Keratinocyte (primary cell): ENCODE measurements at regions not wholly inside any gene's neighbourhood (a gene's known extent, or its start where the extent isn't known, plus 50 kb on each side); places are given as distances from the start of the nearest gene placed in this dataset.
A peak's percentile ranks its signal among the peaks of the same experiment; 100 is the strongest.

Experiments
- DNase-seq: peaks from one replicate; pipeline ENCODE4 v3.0.0-alpha.2; 2011; ENCODE audit warnings: low read depth, missing footprints, low spot score
- FAIRE-seq: peaks from 2 replicates; lab custom pipeline; 2011; peaks lifted over from hg19 to GRCh38; lab: Jason Lieb, UNC
- H2AFZ ChIP-seq: 2 replicates; pipeline ENCODE4 v1.6.0; 2012; ENCODE audit warnings: low read length, control low read depth, inconsistent platforms; ENCODE audit not compliant: control insufficient read depth
- H3K27ac ChIP-seq: 2 replicates; pipeline ENCODE4 v1.5.1; 2011; ENCODE audit warnings: low read length; ENCODE audit not compliant: control insufficient read depth, insufficient read depth
- H3K27me3 ChIP-seq: 3 replicates; pipeline ENCODE4 v1.6.0; 2011; ENCODE audit warnings: low read length; ENCODE audit not compliant: control insufficient read depth, insufficient read depth; ENCODE audit errors: extremely low read depth
- H3K36me3 ChIP-seq, 2 experiments: 2 replicates in 1 of 2; 3 replicates in 1 of 2; pipeline ENCODE4 v1.5.1; 2011; ENCODE audit warnings: low read length in 2 of 2, mild to moderate bottlenecking in 1 of 2; ENCODE audit not compliant: control insufficient read depth in 2 of 2, insufficient read depth in 2 of 2; ENCODE audit errors: extremely low read depth in 1 of 2
- H3K4me1 ChIP-seq: 3 replicates; pipeline ENCODE4 v1.5.1; 2011; ENCODE audit warnings: low read length; ENCODE audit not compliant: control insufficient read depth, insufficient read depth; ENCODE audit errors: extremely low read depth
- H3K4me2 ChIP-seq: 3 replicates; pipeline ENCODE4 v1.6.0; 2011; ENCODE audit warnings: low read depth, low read length; ENCODE audit not compliant: control insufficient read depth, insufficient read depth; ENCODE audit errors: extremely low read depth
- H3K4me3 ChIP-seq, 3 experiments: fragments of 200-600 bp in 1 of 3; sonication (generic) in 1 of 3; 2 replicates in 2 of 3; 3 replicates in 1 of 3; pipeline ENCODE4 v1.5.1; 2011 to 2016; ENCODE audit warnings: low read length in 3 of 3, mild to moderate bottlenecking in 3 of 3, control low read depth in 2 of 3, inconsistent platforms in 1 of 3, low read depth in 1 of 3, mixed read lengths in 1 of 3, mixed run types in 1 of 3, moderate library complexity in 1 of 3; ENCODE audit not compliant: control insufficient read depth in 2 of 3, insufficient read depth in 2 of 3; ENCODE audit errors: extremely low read depth in 1 of 3
- H3K79me2 ChIP-seq: 2 replicates; pipeline ENCODE4 v1.6.0; 2012; ENCODE audit warnings: low read length; ENCODE audit not compliant: control insufficient read depth, insufficient read depth
- H3K9ac ChIP-seq: 3 replicates; pipeline ENCODE4 v1.6.0; 2011; ENCODE audit warnings: low read length; ENCODE audit not compliant: control insufficient read depth, insufficient read depth; ENCODE audit errors: extremely low read depth
- H3K9me1 ChIP-seq: 3 replicates; pipeline ENCODE4 v1.6.0; 2011; ENCODE audit warnings: low read length; ENCODE audit not compliant: control insufficient read depth, insufficient read depth; ENCODE audit errors: extremely low read depth
- H3K9me3 ChIP-seq: 2 replicates; pipeline ENCODE4 v1.5.1; 2012; ENCODE audit warnings: low read depth, low read length; ENCODE audit not compliant: control insufficient read depth
- H4K20me1 ChIP-seq: 3 replicates; pipeline ENCODE4 v1.6.0; 2011; ENCODE audit warnings: low read length; ENCODE audit not compliant: control insufficient read depth, insufficient read depth; ENCODE audit errors: extremely low read depth
- CTCF ChIP-seq, 3 experiments: IDR thresholded peaks in 1 of 3; conservative IDR thresholded peaks in 1 of 3; optimal IDR thresholded peaks in 1 of 3; 2 replicates in 2 of 3; 3 replicates in 1 of 3; pipeline versions ENCODE3 to v1.5.1; 2011; ENCODE audit warnings: low read length in 3 of 3, mild to moderate bottlenecking in 3 of 3, moderate library complexity in 2 of 3, control low read depth in 1 of 3, inconsistent platforms in 1 of 3; ENCODE audit not compliant: insufficient read depth in 2 of 3; ENCODE audit errors: extremely low read depth in 1 of 3
- EZH2 ChIP-seq: IDR thresholded peaks from one replicate; pipeline ENCODE4 v1.6.1; 2012; ENCODE audit warnings: inconsistent platforms, mild to moderate bottlenecking, low read length, moderate library complexity
- dilution Hi-C: fragments of 300-500 bp; cut with MboI; formaldehyde crosslinking; loops from one replicate; pipeline ENCODE4 v1.7.0; 2020; ENCODE audit warnings: low sequenced_read_pairs; ENCODE audit not compliant: extremely low pct_ligation_motif_present

DNA sequence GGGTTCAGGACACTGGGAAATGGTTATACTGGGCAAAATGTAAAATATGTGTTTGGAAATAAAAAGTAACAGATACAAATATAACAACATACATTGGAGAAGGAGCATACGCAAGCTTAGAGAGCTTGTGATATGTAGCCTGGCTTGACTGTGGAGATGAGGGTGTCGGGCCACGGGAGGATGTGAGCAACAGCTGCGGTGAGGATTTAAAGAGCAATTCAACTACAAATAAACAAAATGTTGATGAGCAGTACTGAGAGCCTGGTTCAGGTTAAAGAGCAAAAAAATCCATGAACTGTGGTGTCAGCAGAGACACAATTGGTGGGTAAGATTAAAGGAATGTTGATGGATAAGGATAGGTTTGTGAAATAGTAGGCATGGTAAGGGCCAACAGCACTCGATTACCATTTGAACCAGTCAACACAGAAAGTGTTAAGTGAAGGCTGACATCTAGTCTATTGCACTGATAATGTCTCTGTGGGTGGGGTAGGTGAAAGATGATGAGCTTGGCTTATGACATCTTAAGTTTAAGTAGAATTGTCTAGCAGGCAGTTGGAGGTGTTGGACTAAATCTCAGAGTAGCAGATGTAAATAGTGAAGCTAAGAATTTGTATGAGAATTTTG is 723.2 kb downstream of the EPM2A start:
- H3K4me1 ChIP-seq = peaks cover 8% of the 10 kb centered on the region
- H3K27me3 ChIP-seq = no peaks in the 10 kb centered on the region
- H3K36me3 ChIP-seq = no peaks in the 10 kb centered on the region
- H2AFZ ChIP-seq = no peak overlapping the region
- DNase-seq = no peak
- dilution Hi-C loops = no loop called here
- no peaks in the 10 kb centered on the region for H3K9me3 ChIP-seq
- TF ChIP-seq EZH2 = no peak
- no peak for TF ChIP-seq CTCF (optimal IDR thresholded peaks at IDR 0.05 in 1 of 3, IDR thresholded peaks at IDR 0.05 in 1 of 3, conservative IDR thresholded peaks at IDR 0.05 in 1 of 3; ENCODE audit: extremely low read depth in 1 of 3, insufficient read depth in 2 of 3, low read length in 3 of 3)
- H3K4me2 ChIP-seq = no peak overlapping the region
- no peak overlapping the region for H3K4me3 ChIP-seq
- no peak overlapping the region for H3K27ac ChIP-seq
- no peak overlapping the region for H3K9ac ChIP-seq
- H3K9me1 ChIP-seq = no peaks in the 10 kb centered on the region
- no peak for FAIRE-seq
- no peaks in the 10 kb centered on the region for H3K79me2 ChIP-seq
- H4K20me1 ChIP-seq = no peaks in the 10 kb centered on the region

- Histone ChIP-seq H3K79me2 (no peaks in the 10 kb centered on the region), H3K9ac (no peak overlapping the region), H3K36me3 (no peaks in the 10 kb centered on the region), H3K27me3 (no peaks in the 10 kb centered on the region), H3K4me3 (no peak overlapping the region), H3K9me3 (no peaks in the 10 kb centered on the region), H3K9me1 (no peaks in the 10 kb centered on the region), H3K27ac (no peak overlapping the region), H4K20me1 (no peaks in the 10 kb centered on the region), H2AFZ (peak overlapping the region; percentile 20), H3K4me2 (peak overlapping the region; percentile 27), H3K4me1 (peaks cover 8% of the 10 kb centered on the region)
- TF ChIP-seq EZH2 (no peak), CTCF (optimal IDR thresholded peaks at IDR 0.05 in 1 of 3, IDR thresholded peaks at IDR 0.05 in 1 of 3, conservative IDR thresholded peaks at IDR 0.05 in 1 of 3; ENCODE audit: extremely low read depth in 1 of 3, insufficient read depth in 2 of 3, low read length in 3 of 3) (no peak)
- dilution Hi-C loops = no loop called here
- DNase-seq (peak; percentile 52), FAIRE-seq (peak; percentile 98)
Measured at GRCh38 chr6:145015739-145016558, 719.4 kb downstream of the EPM2A start.
